ENCODE measurements at regions not wholly inside any gene's neighbourhood (a gene's known extent, or its start where the extent isn't known, plus 50 kb on each side); places are given as distances from the start of the nearest gene placed in this dataset.

DNA sequence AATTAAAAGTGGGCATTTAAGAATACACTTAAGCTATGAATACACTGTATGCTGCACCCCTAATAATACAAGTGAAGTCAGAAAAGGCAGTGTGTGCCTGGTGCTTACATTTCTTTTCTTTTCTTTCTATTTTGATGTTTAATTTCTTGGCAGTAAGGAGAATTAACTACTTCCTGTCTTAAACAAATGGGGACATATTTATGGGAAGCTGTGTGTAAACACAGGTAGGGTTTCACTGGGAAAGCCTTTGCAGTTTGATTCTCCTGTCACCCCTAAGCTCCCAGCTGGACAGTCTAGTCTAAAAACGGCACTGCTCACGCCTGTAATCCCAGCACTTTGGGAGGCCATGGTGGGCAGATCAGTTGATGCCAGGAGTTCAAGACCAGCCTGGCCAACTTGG lies 146.0 kb downstream of the MIS18A start:
- DNase-seq: no peak

DNA sequence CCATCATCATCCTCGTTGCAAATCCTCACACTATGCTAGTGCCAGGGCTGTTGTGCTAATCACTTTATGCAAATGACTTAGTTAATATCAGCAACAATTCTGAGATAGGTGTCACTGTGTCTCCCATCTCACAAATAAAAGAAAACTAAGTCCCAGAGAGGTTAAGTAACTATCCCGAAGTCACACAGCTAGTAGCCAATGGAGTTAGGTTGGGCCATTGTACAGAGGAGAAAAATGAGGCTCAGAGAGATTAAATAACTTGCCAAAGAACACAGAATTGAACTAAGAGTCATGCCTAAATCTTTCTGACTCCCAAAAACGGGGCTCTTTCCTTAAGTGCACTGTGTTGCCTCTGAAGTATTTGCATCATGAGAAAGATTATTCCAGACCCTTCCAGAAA lies 146.4 kb downstream of the MIS18A start:
- no peak for DNase-seq

DNA sequence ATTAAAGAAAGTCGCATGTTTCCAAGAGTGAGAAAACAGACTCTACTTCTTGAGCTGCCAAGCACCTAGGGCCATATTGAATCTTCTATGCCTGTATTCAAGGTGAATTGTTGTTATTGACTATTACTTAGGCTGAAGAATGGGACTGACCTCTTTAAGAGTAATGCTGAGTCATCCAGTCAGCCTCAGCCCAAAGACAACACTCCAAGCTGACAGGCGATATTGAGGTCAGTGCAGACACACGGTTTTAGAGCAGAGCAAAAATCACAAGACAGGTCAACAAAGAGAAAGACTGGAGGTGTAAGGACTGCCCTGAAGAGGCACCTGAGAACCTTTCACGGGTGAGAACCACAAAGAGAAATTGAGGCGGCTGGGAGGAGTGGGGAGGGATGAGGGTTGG lies 146.9 kb downstream of the MIS18A start:
- DNase-seq: no peak

DNA sequence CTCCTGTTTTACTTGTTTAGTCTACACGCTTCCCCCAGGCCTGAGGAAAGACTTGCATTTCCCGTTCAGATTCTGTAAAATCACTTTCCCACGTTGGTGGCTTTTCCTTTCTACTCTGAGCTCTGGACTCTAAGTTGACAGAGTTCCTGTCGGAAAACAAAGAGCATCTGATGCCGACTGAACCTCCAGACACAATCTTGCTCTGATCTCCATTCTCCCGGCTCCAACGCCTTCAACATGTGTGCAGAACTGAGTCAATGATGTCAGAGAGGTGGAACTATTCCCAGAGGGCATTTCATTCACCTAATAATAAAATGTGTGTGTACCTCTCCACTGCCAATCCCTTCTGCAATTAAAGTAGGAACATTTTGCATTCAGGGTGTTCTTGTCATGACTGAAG lies 147.7 kb downstream of the MIS18A start:
- DNase-seq: no peak

DNA sequence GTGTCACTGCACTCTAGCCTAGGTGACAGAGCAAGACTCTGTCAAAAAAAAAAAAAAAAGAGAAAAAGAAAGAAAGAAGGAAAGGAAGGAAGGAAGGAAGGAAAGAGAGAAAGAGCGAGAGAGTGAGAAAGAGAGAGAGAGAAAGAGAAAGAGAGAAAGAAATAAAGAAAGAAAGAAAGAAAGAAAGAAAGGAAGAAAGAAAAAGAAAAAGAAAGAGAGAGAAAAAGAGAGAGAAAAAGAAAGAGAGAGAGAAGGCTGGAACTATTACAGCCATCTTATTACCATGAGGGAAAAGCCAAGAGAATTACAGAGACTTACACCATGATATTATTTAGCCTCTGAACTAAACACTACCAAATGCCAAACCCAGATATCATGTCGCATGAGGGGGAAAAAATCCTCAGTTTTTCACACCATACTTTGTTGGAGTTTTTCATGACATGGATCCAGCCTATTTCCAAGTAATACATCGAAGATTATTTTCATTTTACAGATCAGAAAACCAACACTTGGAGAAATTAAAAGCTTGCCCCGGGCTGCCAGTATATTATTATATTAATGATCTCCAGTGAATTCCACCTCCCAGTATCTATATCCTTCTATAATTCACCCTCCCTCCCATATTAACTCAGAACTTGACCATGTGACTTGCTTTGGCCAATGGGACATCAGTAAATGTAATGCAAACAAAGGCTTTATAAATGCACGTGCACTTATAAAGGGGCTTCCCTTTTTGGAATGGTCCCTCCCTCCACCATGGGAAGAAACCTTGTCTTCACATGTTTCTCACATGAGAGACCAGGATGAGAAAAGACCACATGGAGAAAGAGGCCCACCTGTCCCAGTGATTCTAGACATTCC lies 148.6 kb downstream of the MIS18A start:
- DNase-seq: no peak

DNA sequence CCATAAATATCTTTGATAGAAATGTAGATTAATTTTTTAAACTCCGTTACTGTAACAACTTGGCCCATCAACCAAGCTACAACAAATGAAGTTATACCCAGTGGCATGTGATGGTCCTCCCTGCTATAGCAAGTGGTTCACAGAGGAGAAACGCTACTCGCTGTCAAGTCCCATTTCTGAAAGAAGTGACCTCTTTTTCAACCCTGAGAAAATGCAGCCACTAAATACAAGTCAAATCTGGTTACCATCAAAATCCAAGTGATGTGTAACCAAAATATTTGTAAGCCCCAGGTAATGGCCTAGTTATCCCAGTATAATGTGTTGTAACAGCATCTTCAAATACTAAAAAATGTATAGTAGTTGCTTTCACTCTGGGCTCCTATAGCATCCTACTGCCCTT lies 151.8 kb downstream of the MIS18A start:
- DNase-seq: no peak

DNA sequence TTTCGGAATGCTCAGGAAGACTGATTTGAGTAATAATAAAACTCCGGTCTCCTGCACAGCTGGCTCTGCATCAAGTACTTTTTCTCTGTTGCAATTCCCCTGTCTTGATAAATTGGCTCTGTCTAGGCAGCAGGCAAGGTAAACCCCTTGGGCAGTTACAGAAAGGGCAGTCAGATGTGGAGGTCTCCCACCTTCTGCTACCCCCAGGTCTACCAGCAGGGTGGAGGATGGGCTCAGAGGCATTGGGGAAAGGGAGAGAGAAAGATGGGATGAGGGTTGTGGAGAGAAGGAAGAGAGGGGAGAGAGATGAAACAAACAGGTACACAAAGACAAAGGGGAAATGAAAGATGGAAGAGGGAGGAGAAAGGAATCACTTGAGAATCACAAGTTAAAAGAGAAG lies 156.8 kb downstream of the MIS18A start:
- no peak for DNase-seq

DNA sequence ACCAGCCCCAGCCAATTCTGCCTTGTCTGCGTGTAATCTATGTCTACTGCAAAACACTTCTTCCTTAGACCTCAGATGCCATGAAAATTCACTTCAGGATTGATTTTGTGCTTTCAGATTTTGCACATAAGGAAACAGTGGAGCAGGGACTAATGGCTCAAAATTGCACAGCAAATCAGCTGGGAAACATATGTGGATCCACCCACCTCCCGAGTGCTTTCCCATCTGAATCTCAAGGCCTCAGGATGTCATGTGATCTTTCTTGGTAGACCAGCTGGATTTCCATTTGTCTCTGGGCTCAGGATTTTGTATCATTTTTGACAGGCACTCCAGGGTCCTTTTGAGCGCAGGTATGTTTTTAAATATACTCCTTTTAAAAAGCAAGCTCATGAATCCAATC lies 158.6 kb downstream of the MIS18A start:
- DNase-seq: no peak

DNA sequence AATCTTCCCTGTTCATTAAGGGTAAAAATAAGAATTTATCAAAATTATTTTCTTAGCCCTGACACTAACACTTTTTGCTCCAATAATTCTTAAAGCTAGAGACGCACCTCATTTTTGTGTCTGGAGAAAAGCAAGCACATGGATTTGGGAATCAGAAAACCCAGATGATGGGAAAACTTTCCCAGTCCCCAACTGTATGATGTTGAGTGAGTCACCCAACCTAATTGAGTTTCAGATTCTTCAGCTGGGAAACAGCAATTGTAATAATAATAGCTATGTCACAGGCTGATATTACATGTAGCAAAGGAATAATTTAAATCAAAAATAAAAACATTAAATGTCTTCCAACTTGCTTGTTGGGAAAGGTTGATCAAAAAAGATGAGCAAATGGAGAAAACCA lies 159.0 kb downstream of the MIS18A start:
- no peak for DNase-seq

DNA sequence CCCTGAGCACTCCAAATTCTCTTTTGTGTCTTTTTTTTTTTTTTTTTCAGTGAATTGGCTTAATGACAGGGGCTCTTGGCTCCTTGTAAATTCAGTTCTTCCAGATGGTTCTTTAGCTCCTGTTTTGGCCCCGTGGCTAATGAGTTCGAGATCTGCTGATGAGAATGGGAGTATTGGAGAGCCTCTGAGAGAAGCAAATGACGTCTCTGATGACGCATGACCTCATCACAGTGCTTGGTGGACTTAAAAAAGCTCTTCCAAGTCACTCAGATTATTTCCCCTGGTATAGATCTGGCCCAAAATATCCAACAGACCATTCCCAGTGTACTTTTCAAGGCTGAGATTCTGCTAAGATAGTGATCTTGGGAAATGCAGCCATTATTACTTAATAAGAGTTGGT lies 159.5 kb downstream of the MIS18A start:
- no peak for DNase-seq

DNA sequence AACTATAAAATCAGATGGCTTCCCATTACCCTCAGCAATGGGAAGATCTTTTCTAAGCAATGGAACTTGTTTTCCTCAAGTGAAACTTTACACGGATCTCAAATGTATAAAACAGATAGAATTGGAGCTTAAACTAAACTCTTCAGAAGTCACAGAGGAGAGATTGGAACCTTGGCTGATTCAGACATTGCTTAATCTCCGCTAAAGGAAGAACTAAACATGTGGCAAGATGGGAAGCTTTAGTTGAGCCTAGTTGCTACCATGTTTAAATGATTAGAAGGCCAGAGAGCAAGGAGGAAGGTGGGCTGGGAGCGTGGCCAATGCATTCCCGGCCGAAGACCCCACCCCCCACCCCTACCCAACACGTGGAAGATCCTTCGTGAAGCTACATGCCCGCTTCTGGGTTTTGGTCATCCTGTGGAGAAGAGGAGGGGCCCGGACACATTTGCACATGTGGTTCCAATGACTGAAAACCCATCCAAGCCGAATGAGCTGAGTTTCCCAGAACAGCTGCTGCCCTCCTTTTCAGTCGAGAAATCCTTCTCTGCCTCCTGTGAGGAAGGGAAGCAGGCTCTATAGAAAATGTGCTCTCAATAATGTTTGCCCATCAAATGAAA lies 164.3 kb downstream of the MIS18A start:
- no peak for DNase-seq

DNA sequence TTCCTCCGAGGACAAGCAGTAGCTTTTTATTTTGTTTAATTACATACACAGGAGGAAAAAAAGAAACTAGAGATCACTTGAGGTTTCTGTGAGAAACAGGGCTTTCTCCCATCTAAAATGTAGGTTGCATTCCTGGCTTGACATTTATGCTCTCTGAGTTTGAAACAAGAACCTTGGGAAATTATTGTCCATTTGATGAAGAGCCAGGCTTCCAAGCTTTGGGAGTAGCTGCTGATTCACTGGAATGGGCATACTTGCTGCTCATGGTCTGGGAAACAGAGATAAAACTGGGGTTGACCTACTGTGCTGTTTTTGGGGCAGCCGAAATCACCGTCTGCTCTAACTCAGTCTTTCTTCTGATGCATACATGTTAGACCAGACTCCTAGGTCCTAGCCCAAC lies 165.4 kb downstream of the MIS18A start:
- no peak for DNase-seq

DNA sequence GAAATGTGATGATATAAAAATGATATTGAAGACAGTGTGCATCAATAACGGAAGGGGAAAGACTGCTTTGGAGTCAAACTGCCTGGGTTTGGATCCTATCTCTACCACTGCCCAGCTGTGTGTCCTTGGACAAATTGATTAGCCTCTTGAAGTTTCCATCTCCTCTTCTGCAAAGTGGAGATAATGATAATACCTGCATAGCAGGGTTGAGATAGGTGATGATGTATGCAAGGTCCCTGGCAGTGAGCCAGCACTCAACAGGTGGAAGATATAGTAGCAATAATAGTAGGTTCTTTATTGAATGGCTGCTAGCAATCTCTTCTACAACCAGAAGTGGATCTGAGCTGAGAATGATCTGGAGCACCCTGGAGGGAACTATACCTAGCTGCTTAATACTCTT lies 166.7 kb downstream of the MIS18A start:
- DNase-seq: no peak

DNA sequence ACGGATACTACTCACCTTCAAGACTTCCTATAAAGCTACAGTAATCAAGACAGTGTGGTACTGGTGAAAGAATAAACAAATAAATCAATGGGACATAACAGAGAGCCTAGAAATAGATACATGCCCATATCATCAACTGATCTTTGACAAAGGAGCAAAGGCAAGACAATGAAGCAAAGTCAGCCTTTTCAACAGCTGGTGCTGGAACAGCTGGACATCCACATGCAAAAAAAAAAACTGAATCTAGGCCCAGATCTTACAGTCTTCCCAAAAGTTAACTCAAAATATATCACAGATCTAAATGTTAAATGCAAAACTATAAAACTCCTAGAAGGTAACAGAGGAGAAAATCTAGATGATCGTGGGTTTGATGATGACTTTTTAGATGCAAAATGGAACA lies 170.3 kb downstream of the MIS18A start:
- no peak for DNase-seq

DNA sequence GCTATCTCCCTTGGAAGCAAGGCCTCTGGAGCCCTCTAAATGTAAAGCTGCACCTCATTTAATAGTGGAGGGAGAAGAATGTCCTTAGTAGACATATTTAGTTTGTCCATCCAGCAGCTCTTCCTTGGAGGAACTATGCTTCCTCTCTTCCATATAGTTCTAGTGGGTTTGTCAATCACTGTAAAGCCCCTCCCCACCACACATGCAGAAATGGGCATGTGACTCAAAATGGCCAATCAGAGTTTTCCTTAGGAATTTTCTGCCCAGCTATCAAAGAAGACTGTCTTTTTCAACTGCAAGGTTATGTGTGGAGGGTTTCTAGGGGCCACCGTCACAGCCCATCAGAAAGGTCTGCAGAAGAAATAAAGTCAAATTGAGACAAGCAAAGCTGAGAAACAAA lies 175.5 kb downstream of the MIS18A start:
- no peak for DNase-seq

DNA sequence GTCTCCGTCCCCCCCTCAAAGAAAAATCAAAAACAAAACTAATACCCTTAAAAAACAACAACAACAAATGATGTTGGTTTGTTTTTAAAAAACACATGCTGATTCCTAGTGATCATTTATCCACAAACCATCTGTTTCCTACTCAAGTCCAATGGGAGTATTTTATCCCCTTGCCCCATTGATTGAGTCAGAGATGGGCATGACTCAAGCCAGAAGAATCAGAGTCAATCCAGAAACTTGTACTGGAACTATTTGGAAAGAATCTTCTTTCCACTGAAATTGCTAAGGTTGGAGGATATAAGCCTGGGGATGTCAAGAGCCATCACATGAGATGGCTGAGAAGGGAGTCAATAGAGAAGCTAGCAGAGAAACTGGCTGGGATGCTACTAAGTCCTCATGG lies 176.4 kb downstream of the MIS18A start:
- no peak for DNase-seq

DNA sequence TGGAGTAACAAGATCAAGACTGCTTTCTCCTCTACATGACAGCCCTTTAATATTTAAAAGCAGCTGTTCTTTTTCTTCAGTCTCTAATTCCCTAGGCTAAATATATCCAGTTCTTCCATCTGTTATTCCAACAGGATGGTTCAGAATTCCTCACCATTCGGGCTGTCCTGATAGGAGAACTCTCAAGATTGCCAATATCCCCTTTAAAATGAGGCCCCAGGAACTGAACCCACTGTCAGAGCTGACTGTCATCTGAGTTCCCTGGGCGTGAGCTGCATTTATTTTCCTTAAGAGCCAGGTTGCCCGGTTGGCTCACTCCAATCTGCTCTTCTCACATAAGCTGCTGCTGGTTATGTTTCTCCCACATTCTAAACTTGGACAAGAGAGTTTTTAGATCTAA lies 177.6 kb downstream of the MIS18A start:
- DNase-seq: no peak

DNA sequence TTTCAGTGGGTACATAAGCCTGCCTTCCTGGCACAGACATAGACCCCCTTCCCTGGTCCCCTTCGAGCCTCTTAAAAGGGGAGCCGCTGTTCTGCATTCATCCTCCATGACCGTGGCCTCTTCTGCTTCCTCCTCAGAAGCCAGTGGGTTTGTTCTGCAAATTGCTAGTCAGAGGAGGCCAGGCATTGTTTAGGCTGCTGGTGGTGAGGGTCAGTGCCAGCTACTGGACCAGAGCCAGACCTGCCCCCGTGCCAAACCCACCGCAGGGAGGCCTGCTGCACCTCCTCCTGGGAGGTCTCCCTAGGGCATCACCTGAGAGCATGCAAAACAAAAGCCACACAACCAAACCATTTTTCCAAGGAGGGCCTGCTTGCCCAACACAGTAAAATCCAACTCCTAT lies 178.4 kb downstream of the MIS18A start:
- DNase-seq: no peak

DNA sequence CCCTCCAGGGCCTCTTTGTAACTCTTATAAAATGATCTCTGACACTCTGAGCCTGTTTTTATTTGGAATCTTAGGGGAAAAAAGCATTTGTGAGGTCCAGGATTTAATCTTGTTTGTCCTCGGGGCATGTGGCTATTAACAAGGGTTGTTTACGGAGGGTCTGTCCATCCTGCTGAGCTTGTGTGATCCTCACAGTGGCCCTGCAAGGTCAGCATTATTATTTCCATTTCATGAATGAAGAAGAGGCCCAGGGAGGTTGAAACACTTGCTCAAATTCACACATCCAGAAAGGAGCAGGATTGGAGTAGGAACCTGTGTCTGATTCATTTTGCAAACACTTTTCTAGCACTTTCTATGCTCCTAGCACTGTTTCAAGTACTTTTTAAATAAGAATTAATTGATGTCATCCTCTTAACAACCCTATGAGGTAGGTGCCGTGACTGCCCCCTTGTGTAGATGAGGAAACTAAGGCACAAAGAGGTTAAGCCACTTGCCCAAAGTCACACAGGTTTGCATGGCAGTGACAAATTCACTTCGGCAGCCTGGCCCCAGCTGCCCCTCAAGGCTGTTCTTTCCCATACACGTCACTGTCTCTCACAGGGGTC lies 178.9 kb downstream of the MIS18A start:
- no peak for DNase-seq

DNA sequence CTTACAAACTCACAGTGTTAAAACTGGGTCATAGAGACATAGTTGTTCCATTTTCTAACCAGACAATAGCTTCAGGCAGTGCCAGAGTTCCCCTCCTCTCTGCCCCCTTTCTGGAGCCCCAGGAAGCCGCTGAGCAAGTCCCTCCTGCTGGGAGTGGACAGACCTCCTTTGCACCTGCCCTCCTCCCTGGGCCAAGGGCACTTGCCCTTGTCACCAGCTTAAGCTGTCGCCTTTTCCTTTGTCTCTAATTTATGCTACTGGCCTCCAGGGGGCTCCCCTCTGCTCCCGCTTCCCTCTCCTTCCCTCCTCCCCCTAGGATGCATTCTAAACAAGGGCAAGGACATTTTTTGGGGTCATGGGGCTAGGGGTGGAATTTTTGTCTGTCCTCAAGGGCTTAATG lies 182.4 kb downstream of the MIS18A start:
- peak in 2 of 3 donors; percentile 0 to 33 for DNase-seq

DNA sequence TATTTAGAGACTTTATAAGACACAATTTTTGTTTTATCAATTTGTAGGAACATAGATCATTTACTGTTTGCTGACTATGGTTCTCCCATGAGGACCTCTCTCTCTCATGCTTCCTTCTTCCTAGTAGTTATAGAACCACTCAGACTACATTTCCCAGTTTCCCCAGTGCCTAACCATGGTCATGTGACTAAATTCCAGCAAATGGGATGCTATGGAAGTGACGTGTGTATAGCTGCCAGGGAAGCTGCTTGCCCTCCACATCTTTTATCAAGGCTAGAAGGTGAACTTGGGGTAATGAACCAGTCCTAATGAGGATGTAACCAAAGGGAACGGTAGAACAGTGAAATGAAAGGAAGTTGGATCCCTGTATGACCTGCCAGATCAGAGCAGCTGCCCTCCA lies 184.0 kb downstream of the MIS18A start:
- no peak for DNase-seq

DNA sequence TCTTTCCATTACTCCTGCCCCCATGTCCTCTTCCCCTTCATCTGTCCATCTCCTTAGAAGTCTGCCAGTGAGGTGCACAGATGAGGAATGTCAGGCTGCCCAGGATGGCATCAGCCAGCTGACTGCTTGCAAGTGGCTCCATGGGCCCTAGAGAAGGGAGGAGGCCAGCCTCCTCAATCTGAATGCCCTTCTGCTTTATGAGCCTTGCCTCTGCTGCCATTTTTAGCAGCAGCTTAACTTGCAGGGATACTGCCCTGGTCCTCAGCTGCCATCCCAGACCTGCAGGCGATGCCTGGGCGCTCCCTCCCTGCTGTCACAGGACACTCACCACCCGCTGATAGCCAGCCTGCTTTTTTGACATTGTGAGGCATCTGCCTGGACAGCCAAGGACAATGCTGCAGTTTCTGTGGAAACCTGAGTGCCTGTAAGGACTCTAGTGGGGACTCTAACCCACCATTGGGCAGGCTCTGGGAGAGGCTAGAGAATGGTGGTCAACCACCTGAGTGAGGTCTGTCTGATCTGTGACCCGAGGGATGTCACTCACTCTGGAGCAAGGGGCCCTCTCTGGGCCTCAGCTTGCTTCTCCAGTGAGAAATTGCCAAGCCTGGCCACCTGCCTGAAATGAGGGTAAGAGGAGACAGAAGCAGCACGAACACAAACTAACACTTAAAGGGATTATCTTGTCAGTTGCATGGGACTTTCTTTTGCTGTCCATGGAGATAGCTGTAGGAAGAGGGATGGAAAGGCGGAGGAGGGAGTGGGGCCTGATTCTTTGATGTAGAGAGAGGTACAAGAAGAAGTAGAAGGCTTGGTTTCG lies 185.0 kb downstream of the MIS18A start:
- no peak for DNase-seq

DNA sequence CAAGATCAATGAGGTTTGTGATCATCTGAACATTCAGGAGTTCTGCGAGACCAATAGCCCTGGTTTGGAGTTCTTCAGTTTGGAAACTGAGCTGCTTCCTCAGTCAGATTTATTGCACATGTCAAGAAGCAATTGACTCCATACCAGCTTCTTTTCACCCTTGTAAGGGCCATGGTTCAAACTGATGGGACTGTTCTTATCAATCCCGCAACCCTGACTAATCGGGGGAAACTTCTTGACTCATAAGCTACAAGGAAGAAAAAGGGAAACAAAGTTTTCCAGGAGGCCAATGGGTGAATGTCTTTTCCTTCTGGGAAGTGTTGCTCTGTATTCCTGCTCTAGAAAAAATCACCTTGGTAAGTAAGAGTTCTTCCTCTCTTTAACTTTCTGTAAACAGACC lies 187.9 kb downstream of the MIS18A start:
- no peak for DNase-seq

DNA sequence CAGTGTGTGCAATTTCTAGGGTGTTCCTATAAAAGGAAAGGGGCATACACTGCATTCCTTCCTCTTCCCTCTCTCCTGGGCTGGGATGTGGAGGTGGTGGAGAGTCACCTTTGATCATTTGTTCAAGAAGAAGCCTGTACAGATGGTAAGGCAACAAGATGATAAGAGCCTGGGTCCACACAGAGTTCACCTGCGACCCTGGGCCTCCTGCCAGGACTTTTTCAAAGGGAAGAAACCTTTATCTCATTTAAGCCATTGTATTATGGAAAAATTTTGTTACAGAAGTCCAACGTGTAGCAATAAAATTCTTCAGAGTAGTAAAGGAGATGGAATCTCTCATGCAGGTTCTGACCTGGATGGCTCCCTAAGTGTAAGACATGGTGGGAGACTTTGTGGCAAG lies 189.1 kb downstream of the MIS18A start:
- DNase-seq: no peak

Data from suppressor macrophage treated with lipopolysaccharide for 1 hour (primary cell).